Immature natural killer cell (primary cell): ENCODE measurements at regions not wholly inside any gene's neighbourhood (a gene's known extent, or its start where the extent isn't known, plus 50 kb on each side); places are given as distances from the start of the nearest gene placed in this dataset.

Experiments used
- DNase-seq, 3 donors: peaks; one replicate each; pipeline ENCODE4 v3.0.0; 2022; ENCODE audit warnings: mixed read lengths in 1 of 3
- H3K27ac Mint-ChIP-seq, 6 donors: one replicate each; pipeline ENCODE4 v1.8.0; 2020; ENCODE audit warnings: mixed read lengths in 6 of 6, mild to moderate bottlenecking in 5 of 6, inconsistent platforms in 4 of 6, moderate library complexity in 3 of 6
- H3K27me3 Mint-ChIP-seq, 3 donors: one replicate each; pipeline ENCODE4 v1.8.0; 2020 to 2021; ENCODE audit warnings: low read depth in 3 of 3, mild to moderate bottlenecking in 3 of 3, mixed read lengths in 3 of 3, moderate library complexity in 3 of 3, inconsistent platforms in 1 of 3
- H3K36me3 Mint-ChIP-seq, 3 donors: one replicate each; pipeline ENCODE4 v1.8.0; 2020; ENCODE audit warnings: mixed read lengths in 3 of 3, inconsistent platforms in 2 of 3, mild to moderate bottlenecking in 2 of 3
- H3K4me1 Mint-ChIP-seq, 2 donors: one replicate each; pipeline ENCODE4 v1.8.0; 2020; ENCODE audit warnings: inconsistent platforms in 2 of 2, mild to moderate bottlenecking in 2 of 2, mixed read lengths in 2 of 2, moderate library complexity in 1 of 2
- H3K4me3 Mint-ChIP-seq, 5 donors: one replicate each; pipeline ENCODE4 v1.8.0; 2020; ENCODE audit warnings: mild to moderate bottlenecking in 5 of 5, mixed read lengths in 5 of 5, inconsistent platforms in 3 of 5, moderate library complexity in 3 of 5
- H3K9me3 Mint-ChIP-seq, 6 donors: one replicate each; pipeline ENCODE4 v1.8.0; 2020; ENCODE audit warnings: mild to moderate bottlenecking in 6 of 6, mixed read lengths in 6 of 6, inconsistent platforms in 4 of 6, moderate library complexity in 3 of 6

GRCh38 chr15:26358708-26359107, 414.2 kb downstream of the GABRB3 start:
- Mint-ChIP-seq H3K27me3 (no peaks in the 10 kb centered on the region), H3K4me1 (no peaks in the 10 kb centered on the region), H3K36me3 (no peaks in the 10 kb centered on the region), H3K9me3 (peaks cover 2 to 16% (median 7%) of the 10 kb centered on the region in 6 donors), H3K4me3 (no peak overlapping the region), H3K27ac (no peak overlapping the region)
- no peak for DNase-seq

- no peak overlapping the region for H3K4me3 Mint-ChIP-seq
Observed at GRCh38 chr15:26357653-26358052, 415.2 kb downstream of the GABRB3 start.

GRCh38 chr15:26355472-26356074, 417.3 kb downstream of the GABRB3 start:
- H3K4me1 Mint-ChIP-seq, result no peaks in the 10 kb centered on the region
- H3K27ac Mint-ChIP-seq, result no peak overlapping the region
- no peak overlapping the region for H3K4me3 Mint-ChIP-seq
- H3K27me3 Mint-ChIP-seq, result peaks cover 0 to 2% (median 0%) of the 10 kb centered on the region in 3 donors
- DNase-seq, result no peak
- H3K36me3 Mint-ChIP-seq, result no peaks in the 10 kb centered on the region
- peaks cover 0 to 5% (median 3%) of the 10 kb centered on the region in 6 donors for H3K9me3 Mint-ChIP-seq

More at GRCh38 chr15:26357653-26358052, 415.2 kb downstream of the GABRB3 start:
- H3K27me3 Mint-ChIP-seq, result peaks cover 0 to 2% (median 0%) of the 10 kb centered on the region in 3 donors
- H3K36me3 Mint-ChIP-seq, result no peaks in the 10 kb centered on the region
- no peak for DNase-seq
- no peaks in the 10 kb centered on the region for H3K4me1 Mint-ChIP-seq
- H3K27ac Mint-ChIP-seq, result no peak overlapping the region
- H3K9me3 Mint-ChIP-seq, result peaks cover 0 to 8% (median 5%) of the 10 kb centered on the region in 6 donors

- Mint-ChIP-seq H3K4me3 (no peak overlapping the region), H3K9me3 (peaks cover 2 to 15% (median 3%) of the 10 kb centered on the region in 6 donors), H3K4me1 (no peaks in the 10 kb centered on the region), H3K27ac (no peak overlapping the region), H3K27me3 (peaks cover 0 to 2% (median 0%) of the 10 kb centered on the region in 3 donors), H3K36me3 (no peaks in the 10 kb centered on the region)
- no peak for DNase-seq
Observed at GRCh38 chr15:26352909-26353308, 420.0 kb downstream of the GABRB3 start.

- Mint-ChIP-seq H3K27ac (no peak overlapping the region), H3K9me3 (peaks cover 3 to 20% (median 6%) of the 10 kb centered on the region in 6 donors), H3K36me3 (no peaks in the 10 kb centered on the region), H3K4me1 (no peaks in the 10 kb centered on the region), H3K4me3 (no peak overlapping the region), H3K27me3 (peaks cover 0 to 2% (median 0%) of the 10 kb centered on the region in 3 donors)
- no peak for DNase-seq
Observed at GRCh38 chr15:26352406-26352805, 420.5 kb downstream of the GABRB3 start.

- H3K4me3 Mint-ChIP-seq, result no peak overlapping the region
- H3K27me3 Mint-ChIP-seq, result peaks cover 0 to 1% (median 0%) of the 10 kb centered on the region in 3 donors
- H3K9me3 Mint-ChIP-seq, result peaks cover 0 to 15% (median 5%) of the 10 kb centered on the region in 6 donors
- no peak for DNase-seq
- H3K27ac Mint-ChIP-seq, result no peak overlapping the region
- no peaks in the 10 kb centered on the region for H3K36me3 Mint-ChIP-seq
- H3K4me1 Mint-ChIP-seq, result no peaks in the 10 kb centered on the region
Observed at GRCh38 chr15:26325495-26325894, 447.4 kb downstream of the GABRB3 start.

- Mint-ChIP-seq H3K27ac (no peak overlapping the region), H3K27me3 (peaks cover 0 to 2% (median 1%) of the 10 kb centered on the region in 3 donors), H3K36me3 (no peaks in the 10 kb centered on the region), H3K4me1 (no peaks in the 10 kb centered on the region), H3K4me3 (no peak overlapping the region), H3K9me3 (peaks cover 2 to 22% (median 8%) of the 10 kb centered on the region in 6 donors)
- no peak for DNase-seq
Observed at GRCh38 chr15:26323566-26323965, 449.3 kb downstream of the GABRB3 start.

GRCh38 chr15:26318689-26319088, 454.2 kb downstream of the GABRB3 start:
- Mint-ChIP-seq H3K9me3 (peaks cover 5 to 17% (median 6%) of the 10 kb centered on the region in 6 donors), H3K4me3 (no peak overlapping the region), H3K27me3 (peaks cover 0 to 2% (median 1%) of the 10 kb centered on the region in 3 donors), H3K36me3 (no peaks in the 10 kb centered on the region), H3K4me1 (no peaks in the 10 kb centered on the region), H3K27ac (no peak overlapping the region)
- no peak for DNase-seq

- peaks cover 8 to 14% (median 9%) of the 10 kb centered on the region in 6 donors for H3K9me3 Mint-ChIP-seq
- no peaks in the 10 kb centered on the region for H3K4me1 Mint-ChIP-seq
Observed at GRCh38 chr15:26314577-26314976, 451.4 kb upstream of the ATP10A start.

GRCh38 chr15:26311710-26312236, 448.6 kb upstream of the ATP10A start:
- Mint-ChIP-seq H3K4me3 (no peak overlapping the region), H3K4me1 (no peaks in the 10 kb centered on the region), H3K27ac (no peak overlapping the region), H3K9me3 (peaks cover 6 to 22% (median 10%) of the 10 kb centered on the region in 6 donors), H3K36me3 (no peaks in the 10 kb centered on the region), H3K27me3 (peaks cover 0 to 3% (median 2%) of the 10 kb centered on the region in 3 donors)
- no peak for DNase-seq

More at GRCh38 chr15:26314577-26314976, 451.4 kb upstream of the ATP10A start:
- Mint-ChIP-seq H3K27ac (no peak overlapping the region), H3K4me3 (no peak overlapping the region), H3K36me3 (no peaks in the 10 kb centered on the region), H3K27me3 (peaks cover 0 to 3% (median 2%) of the 10 kb centered on the region in 3 donors)
- no peak for DNase-seq

- DNase-seq, result no peak
- peaks cover 2 to 23% (median 7%) of the 10 kb centered on the region in 6 donors for H3K9me3 Mint-ChIP-seq
- no peaks in the 10 kb centered on the region for H3K36me3 Mint-ChIP-seq
- H3K4me1 Mint-ChIP-seq, result no peaks in the 10 kb centered on the region
- no peak overlapping the region for H3K4me3 Mint-ChIP-seq
- H3K27me3 Mint-ChIP-seq, result peaks cover 0 to 3% (median 0%) of the 10 kb centered on the region in 3 donors
- no peak overlapping the region for H3K27ac Mint-ChIP-seq
Observed at GRCh38 chr15:26298659-26299170, 435.6 kb upstream of the ATP10A start.

- Mint-ChIP-seq H3K4me1 (no peaks in the 10 kb centered on the region), H3K36me3 (peaks cover 0 to under 1% (median 0%) of the 10 kb centered on the region in 3 donors), H3K4me3 (no peak overlapping the region), H3K27ac (no peak overlapping the region), H3K27me3 (peaks cover 0 to 3% (median 0%) of the 10 kb centered on the region in 3 donors), H3K9me3 (peaks cover 3 to 23% (median 8%) of the 10 kb centered on the region in 6 donors)
- no peak for DNase-seq
Observed at GRCh38 chr15:26298010-26298658, 435.0 kb upstream of the ATP10A start.

GRCh38 chr15:26295336-26296085, 432.4 kb upstream of the ATP10A start:
- Mint-ChIP-seq H3K9me3 (peaks cover 6 to 41% (median 10%) of the 10 kb centered on the region in 6 donors), H3K4me3 (no peak overlapping the region)

More at GRCh38 chr15:26295336-26296085, 432.4 kb upstream of the ATP10A start:
- Mint-ChIP-seq H3K27ac (no peak overlapping the region), H3K4me1 (no peaks in the 10 kb centered on the region), H3K36me3 (peaks cover 0 to 3% (median 0%) of the 10 kb centered on the region in 3 donors), H3K27me3 (peaks cover 0 to 3% (median 1%) of the 10 kb centered on the region in 3 donors)
- DNase-seq, result no peak
